HL-60 (cell line): ENCODE measurements at regions not wholly inside any gene's neighbourhood (a gene's known extent, or its start where the extent isn't known, plus 50 kb on each side); places are given as distances from the start of the nearest gene placed in this dataset.

Experiments
- CTCF ChIP-seq: IDR thresholded peaks from one replicate; pipeline ENCODE4 v1.5.1; 2011; ENCODE audit warnings: low read length, control low read depth, inconsistent platforms; ENCODE audit not compliant: insufficient read depth
- GABPA ChIP-seq: IDR thresholded peaks from 2 replicates; pipeline ENCODE4 v1.6.1; 2012; ENCODE audit warnings: low read depth
- POLR2AphosphoS5 ChIP-seq: IDR thresholded peaks from 2 replicates; pipeline ENCODE4 v1.6.1; 2012; ENCODE audit warnings: low read depth

GRCh38 chr2:81061016-81061415, 756.5 kb upstream of the LRRTM1 start:
- TF ChIP-seq CTCF (no peak), POLR2AphosphoS5 (no peak), GABPA (no peak)
